OCI-LY3 (cell line): ENCODE measurements at regions not wholly inside any gene's neighbourhood (a gene's known extent, or its start where the extent isn't known, plus 50 kb on each side); places are given as distances from the start of the nearest gene placed in this dataset.

Experiments
- CTCF ChIP-seq: fragments of 200-600, 300-600 bp; sonication (generic); IDR thresholded peaks from 2 replicates; pipeline ENCODE4 v1.5.1; 2014; ENCODE audit warnings: antibody characterized with exemption, low read length, low read depth
- EZH2phosphoT487 ChIP-seq: fragments of 200-600 bp; shearing (Covaris generic); IDR thresholded peaks from 2 replicates; pipeline ENCODE4 v1.6.1; 2018; ENCODE audit warnings: antibody characterized with exemption, mixed run types, low read depth

DNA sequence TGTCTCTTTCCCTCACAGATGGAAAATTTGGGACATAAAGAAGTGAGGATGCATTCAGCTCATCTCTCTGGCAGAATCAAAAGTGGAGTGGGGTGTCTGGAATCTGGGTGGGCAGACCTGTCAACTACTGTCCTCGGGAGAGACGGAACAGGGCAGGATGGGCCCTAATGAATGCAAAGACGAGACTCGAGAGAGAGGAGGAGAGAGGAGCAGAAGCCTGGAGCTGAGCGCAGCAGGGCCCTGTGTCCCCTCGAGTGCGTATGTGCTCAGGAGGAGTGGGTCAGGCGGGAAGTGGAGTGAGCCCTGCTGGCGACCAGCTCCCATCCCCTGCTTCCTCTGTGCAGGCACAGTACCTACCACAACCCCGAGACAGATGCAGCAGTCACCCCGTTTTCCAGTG, 78.9 kb downstream of the TEX29 start:
- no peak for TF ChIP-seq CTCF
- TF ChIP-seq EZH2phosphoT487: no peak
